Heart left ventricle (tissue), 13 donors: ENCODE measurements at regions not wholly inside any gene's neighbourhood (a gene's known extent, or its start where the extent isn't known, plus 50 kb on each side); places are given as distances from the start of the nearest gene placed in this dataset.

Experiments used
- CTCF ChIP-seq, 12 donors: fragments of 200-600 bp; sonication (generic) in 4 of 12; IDR thresholded peaks; one replicate each; pipeline versions ENCODE4 v1.5.0 to v1.8.0; 2018 to 2022; ENCODE audit warnings: antibody characterized with exemption in 12 of 12, mild to moderate bottlenecking in 5 of 12
- POLR2A ChIP-seq, 2 donors: fragments of 450-650 bp; IDR thresholded peaks; one replicate each; pipeline ENCODE4 v1.6.1; 2017; ENCODE audit warnings: antibody characterized with exemption in 2 of 2, mild to moderate bottlenecking in 2 of 2, moderate library complexity in 2 of 2
- donor health status: ischemic (EF 13 %, LVEDD 7.1; RV severe dilation, severe dysfunction).
- donor health status: DM: no; HTN: yes; CAD: no.
- donor health status: DM: no; HTN: no; CAD: no.
- donor health status: ischemic (EF 25% LVEDD 6.9; RV normal size, moderate dysfunction).
- donor health status: ischemic (EF 25% LVEDD 5.7; RV mildly dilated, moderate dysfunction).
- donor health status: ischemic (EF 35%, LVEDD 5.7; RV mildly dilated, moderate dysfunction).
- donor health status: nonischemic (EF 11% LVEDD 7.7; RV severe dilation, severe dysfunction).
- donor health status: DM: yes; HTN: yes; CAD: no.
- donor health status: PGD.
- donor health status: ischemic (EF 29% LVEDD 5.4; RV normal size, mild dysfunction).
- donor health status: nonischemic (EF 23%, LVEDD 6.1; RV moderate dilation, normal function).

GRCh38 chr20:50345712-50346373, 155.2 kb downstream of the CEBPB start:
- TF ChIP-seq POLR2A (IDR thresholded peaks at IDR 0.05), result no peak
- TF ChIP-seq CTCF (IDR thresholded peaks at IDR 0.05), result no peak
